NCI-H2227 (cell line): ENCODE measurements at regions not wholly inside any gene's neighbourhood (a gene's known extent, or its start where the extent isn't known, plus 50 kb on each side); places are given as distances from the start of the nearest gene placed in this dataset.
"Not testable (repeated sequence)": the region's sequence is repeated elsewhere in the genome, so short reads cannot be mapped to it uniquely, and the experiment has no call there.

Source experiments
- DNase-seq: peaks from one replicate; lab custom pipeline; 2025; ENCODE audit not compliant: unreplicated experiment; lab: John Stamatoyannopoulos, UW

DNA sequence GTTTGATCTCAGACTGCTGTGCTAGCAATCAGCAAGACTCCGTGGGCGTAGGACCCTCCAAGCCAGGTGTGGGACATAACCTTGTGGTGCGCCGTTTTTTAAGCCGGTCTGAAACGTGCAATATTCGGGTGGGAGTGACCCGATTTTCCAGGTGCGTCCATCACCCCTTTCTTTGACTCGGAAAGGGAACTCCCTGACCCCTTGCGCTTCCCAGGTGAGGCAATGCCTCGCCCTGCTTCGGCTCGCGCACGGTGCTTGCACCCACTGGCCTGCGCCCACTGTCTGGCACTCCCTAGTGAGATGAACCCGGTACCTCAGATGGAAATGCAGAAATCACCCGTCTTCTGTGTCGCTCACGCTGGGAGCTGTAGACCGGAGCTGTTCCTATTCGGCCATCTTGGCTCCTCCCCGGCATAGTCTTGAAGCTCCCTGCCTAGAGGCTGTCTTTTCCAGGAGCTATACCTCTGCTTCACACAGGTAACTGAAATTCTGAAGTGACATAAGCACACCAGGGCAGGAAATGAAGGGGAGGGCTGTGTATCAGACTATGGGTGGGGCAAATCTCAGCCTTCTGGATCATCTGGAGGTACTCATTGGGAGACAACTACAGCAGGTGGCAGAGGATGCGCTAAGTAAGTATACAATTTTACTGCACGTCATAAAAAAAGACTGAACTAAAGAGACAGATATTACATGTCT lies 252.1 kb upstream of the POT1 start:
- not testable (repeated sequence) for DNase-seq

DNA sequence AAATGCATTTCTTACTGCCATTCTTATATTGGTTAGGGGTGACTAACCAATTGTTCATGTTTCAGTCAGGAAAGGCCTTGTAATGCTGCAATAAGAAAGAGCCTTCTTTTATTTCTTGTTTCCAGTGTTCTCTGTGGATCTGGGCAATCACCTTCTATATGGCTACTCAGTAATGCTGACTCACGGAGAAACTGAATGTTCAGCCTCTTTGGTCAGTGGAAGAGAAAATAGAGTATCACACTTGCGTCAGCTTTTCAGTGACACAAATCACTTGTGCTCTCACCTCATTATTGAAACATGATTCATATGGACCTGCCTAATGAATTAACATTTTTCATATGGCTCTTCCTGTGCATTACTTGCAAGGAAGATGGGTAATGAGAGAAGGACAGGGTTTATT lies 243.9 kb upstream of the POT1 start:
- DNase-seq = no peak

DNA sequence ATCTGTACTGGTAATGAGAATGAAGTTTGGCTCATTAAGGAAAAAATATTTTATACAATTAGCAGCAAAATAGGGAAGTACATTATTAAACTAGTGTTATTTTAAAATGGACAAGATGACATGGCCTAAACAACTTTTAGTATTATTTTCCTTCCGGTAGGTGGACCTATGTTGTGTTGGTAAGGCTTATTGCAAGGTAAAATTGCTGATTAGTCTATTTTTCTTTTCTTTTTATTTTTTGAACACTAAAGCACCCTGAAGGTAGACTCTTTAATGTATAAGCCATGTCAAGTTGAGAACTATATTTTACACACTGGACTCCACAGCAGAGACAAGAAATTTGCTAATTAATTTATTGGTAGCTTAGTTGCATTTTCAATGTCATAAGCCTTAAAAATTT lies 239.5 kb upstream of the POT1 start:
- no peak for DNase-seq

DNA sequence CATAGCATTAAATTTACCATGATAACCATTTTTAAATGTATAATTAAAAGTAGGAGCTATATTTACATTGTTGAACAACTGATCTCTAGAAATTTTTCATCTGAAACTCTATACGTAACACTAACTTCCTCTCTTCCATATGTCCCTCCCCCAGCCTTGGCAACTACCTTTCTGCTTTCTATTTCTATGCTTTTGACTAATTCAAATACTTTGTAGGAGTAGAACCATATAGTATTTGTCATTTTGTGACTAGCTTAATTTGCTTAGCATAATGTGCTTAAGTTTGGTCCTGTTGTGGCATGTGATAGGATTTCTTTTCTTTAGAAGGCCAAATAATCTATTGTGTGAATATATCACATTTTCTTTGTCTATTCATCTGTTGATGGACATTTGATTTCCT lies 225.3 kb upstream of the POT1 start:
- no peak for DNase-seq

DNA sequence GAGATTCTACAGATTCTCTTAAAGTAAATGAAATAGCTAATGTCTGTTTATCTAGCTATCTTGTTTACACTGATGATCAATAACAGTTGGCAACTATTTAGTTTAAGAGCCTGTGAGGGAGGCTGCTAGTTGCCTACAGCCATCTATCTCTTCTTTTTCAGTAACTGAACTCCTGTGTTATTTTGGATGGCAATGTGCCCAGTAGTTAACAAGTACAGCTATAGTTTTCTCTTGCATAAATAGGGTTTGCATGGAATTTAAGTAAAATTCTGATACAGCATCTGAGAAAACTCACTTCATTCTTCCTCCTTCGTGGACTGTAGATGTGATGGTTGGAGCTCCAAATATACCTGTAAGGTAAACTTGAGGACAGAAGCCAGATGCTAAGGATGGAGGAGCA lies 219.5 kb upstream of the POT1 start:
- DNase-seq = no peak

DNA sequence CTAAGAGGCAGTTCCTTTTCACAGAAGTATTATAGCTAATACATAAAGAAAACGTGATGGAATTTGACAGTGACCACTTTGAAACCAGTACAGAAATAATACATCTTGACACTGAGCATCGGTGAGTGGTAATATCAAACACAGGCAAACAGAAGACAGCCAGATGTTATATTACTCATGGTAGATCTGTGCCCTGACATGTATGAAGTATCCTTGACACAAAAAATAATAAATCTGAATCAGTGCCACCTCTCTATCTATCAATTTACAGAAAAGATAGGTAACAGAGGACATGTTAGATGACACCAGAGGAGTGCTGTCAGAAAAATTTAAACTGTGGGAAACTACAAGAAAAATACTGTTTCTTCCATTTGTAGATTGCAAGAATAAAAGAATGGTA lies 217.4 kb upstream of the POT1 start:
- no peak for DNase-seq

DNA sequence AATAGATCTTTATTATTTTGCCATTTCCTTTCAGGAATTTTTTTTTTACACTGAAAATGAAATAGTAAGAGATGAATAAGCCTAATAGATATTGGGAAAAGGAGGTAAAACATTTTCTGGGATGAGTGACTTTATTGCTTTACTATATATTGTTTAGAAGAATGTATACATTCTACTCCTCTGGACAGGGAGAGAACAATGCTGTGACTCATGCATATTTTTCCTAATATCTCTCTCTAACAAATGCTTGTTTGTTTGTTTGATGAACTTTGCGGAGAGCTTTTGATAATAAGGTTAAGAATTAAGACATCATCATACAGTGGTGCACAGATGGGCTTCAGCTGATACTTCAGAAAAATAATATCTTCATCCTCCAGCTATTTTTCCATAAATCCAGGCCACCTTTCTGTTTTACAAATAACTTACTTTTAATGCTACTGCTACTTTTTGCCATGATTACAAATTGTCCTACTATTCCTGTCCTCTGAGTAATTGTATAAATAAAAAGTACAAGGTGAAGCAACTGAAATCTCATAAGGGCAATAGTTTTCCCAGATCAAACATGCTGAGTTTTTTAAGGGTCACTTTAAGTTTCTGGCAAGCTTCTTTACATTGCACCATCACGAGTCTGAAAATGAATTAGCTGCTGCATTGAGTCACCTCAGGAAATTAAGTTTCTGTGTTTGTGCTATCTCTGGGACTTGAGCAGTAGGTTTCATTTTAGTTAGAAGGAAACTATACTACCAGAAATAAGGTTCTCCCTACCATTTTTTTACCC lies 207.3 kb upstream of the POT1 start:
- DNase-seq = no peak

DNA sequence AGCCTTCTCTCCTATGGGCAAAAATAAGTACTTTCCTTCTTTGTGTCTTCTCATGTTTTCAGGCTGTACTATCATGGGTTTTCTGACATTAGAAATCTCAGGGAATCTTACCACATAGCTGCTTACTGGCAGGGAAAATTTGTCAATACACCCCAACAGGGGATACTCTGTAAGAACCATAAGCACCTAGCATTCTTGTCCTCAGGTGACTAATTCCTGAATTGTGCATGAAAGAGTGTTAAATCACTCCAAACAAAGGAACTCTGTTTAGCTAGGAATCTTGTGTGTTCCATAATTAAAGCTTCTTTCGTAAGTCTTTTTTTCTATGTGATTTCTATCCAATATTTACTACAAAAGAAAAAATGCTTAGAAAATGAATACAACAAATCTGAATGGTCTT lies 206.7 kb upstream of the POT1 start:
- no peak for DNase-seq

DNA sequence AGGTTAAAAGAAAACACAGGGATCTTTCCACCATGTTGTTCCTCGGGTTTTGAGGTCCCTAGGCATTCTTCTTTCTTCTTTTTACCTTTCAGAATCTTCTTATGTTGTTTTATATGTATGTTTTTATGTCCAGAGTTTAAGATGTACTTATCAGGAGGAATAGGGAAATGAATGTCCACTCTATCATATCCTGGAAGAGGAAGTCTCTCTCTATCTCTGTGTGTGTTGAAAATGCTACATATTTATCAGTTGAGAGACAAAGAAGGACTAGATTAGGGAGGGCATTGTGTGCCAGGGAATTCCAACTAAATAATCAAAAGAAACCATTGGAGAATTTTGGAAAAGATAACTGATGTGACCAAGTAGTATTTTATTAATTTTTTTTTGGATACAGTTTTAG lies 200.5 kb upstream of the POT1 start:
- DNase-seq = no peak

DNA sequence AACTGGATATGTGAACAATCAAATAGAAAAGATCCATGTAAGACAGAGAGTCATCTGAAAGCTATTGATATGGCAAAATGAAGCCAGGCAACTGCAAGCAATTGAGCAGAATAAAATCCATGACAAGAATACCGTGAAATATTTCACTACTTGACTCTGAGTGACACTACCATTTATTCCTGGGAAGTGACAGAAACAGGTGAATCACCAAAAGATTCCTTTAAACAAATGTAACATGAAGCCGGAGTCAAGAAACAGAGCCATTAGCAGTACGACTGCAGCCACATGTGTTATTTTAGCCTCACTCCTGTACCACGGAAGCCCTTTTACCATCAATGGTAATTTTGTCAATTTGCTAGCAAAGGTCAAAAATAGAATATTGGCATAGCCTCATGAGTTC lies 197.7 kb upstream of the POT1 start:
- no peak for DNase-seq

DNA sequence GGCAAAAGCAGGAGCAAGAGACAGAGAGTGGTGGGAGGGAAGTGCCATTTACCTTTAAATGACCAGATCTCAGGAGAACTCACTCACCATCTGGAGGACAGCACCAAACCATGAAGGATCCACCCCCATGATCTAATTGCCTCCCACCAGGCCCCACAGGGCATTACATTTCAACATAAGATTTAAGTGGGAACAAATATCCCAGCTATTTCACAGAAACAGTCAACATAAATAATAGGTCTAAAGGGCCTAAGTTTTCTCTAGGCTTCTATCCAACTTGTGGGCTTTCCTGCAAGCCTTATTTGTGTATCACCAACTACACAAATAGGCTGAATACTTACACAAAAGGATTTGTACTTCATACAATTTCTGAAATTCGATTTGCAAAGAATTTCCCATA lies 196.8 kb upstream of the POT1 start:
- no peak for DNase-seq

DNA sequence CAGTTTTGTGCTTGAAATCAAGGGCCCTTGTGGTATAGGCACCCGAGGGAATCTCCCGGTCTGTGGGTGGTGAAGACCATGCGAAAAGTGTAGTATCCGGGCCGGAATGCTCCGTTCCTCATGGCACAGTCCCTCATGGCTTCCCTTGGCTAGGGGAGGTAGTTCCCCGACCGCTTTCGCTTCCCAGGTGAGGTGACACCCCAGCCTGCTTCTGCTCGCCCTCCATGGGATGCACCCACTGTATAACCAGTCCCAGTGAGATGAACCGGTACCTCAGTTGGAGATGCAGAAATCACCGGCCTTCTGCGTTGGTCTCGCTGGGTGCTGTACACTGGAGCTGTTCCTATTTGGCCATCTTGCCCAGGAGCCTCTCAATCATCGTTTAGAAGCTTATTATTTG lies 195.7 kb upstream of the POT1 start:
- DNase-seq = no peak

DNA sequence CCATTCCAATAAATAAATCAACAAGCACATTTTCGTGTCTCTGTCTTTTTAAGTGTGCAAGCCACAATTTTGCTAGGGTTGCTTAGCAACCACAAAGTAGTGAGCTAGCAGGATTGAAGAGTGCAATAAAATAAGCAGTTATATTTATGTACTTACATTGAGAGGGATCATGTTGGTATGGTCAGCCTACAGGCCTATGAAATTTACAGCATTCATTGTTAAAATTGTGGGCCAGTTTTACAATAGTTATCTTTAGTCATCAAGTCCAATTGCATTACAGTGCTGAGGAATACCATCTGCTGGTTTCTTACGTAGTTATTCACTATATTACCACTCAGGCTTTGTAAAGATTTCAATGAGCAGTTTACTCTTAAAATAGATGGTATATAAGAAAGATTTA lies 192.5 kb upstream of the POT1 start:
- DNase-seq = no peak

DNA sequence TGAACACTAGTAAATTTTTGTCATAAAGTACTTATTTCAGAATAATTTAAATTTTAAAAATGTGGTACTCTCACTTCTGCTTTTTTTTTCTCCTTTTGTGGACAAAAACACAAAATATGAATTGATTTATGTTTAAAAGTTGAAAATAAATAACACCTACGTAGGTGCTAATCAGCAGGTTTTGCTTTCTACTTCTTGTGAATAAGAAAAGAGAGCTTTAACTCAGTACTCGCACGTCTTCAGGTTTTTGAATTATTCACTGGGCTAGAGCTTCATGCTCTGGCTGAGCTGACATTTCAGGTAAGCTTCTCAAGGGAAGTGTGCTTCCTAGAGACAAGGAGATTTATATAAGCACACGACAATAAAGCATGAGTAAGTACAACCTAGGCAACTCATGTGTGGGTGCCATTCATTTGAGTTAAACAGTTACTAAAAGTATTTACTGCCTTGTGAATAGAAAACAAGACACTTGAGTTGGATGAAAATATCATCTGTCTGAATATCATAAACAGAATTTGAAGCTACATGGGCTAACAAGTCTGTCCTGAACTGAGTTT lies 190.0 kb upstream of the POT1 start:
- no peak for DNase-seq

DNA sequence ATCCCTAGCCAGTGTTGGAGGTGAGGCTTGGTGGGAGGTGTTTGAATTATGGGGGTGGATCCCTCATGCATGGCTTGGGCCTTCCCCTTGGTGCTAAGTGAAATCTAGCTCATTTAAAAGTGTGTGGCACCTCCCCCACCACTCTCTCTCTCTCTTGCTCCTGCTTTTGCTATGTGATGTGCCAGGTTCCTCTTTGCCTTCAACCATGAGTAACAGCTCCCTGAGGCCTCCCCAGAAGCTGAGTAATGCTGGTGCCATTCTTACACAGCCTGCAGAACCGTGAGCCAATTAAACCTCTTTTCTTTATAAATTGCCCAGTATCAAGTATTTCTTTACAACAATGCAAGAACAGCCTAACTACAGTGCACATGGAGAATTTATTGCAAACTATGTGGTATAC lies 188.8 kb upstream of the POT1 start:
- DNase-seq = no peak

DNA sequence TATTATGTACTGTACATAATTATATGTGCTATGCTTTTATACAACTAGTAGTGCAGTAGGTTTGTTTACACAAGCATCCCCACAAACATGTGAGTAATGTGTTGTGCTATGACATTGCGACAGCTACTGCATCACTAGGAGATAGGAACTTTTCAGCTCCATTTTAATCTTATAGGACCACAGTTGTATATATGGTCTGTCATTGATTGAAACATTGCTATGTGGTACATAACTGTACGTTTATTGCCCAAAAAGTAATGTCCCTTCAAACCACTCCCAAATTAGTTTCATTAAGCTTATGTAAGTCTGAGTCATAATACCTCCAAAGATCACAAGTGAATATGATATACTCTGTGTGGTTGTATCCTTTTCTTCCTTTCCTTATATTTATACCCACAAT lies 183.2 kb upstream of the POT1 start:
- no peak for DNase-seq

DNA sequence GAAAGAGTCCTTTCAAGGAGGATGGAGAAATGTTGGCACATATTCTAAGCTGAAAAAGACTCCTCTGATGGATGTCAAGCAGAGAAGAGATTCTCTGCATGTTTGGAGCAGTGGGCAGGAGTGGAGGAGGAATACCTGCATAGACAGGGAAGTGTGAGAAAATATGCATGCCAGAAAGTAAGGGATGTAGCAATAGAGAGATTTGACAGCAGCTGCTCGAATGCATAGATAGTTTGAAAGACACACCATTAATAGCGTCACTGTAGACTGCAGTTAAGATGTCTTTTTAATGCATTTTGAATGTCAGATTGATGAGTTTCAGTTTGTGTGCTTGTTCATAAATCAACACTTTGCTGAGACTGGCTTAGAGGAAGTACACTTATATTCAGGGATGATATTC lies 169.9 kb upstream of the POT1 start:
- no peak for DNase-seq

DNA sequence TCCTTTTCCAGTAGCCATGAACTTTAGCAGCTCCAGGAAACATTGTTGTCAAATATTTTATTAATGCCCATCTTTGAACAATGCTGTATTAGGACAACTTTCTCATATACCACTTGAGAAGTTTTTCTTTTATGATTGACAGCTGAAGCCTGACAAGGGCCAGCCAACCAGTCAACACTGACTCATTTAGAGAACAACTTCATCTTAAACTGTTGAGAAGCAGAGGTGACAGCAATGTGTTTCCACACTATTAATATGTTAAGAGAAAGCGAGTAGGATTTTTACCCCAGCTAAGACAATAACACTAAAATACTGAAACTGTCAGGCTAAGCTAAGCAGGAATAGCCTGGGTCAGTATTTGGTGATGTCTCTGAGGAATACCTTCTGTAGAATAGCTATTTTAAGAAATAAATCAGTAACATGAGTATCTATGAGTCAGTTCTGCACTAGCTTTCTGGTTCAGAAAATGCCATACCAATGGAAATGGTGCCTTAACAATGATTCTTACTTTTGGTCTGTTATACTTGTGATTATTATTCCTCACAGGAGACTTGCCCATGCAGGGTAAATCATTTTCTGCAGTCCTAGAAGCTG lies 168.8 kb upstream of the POT1 start:
- no peak for DNase-seq

DNA sequence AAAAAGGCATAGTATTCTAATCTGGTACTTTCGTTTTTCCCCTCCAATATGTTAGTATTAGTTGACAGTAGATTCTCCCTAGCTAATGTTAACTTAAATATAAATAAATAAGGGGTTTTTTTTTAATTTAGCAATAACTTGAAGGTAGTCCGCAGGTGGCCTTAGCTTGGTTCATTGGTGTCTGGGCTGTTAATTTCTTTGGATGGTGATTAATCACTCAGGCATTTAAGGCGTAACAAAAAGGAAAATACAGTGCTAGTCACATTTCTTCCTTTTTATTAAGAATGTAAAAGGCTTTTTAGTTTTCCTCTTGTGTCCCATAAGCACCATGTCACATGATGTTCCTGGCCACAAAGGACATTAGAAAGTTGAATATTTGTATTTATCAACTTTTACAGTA lies 161.0 kb upstream of the POT1 start:
- DNase-seq = no peak

DNA sequence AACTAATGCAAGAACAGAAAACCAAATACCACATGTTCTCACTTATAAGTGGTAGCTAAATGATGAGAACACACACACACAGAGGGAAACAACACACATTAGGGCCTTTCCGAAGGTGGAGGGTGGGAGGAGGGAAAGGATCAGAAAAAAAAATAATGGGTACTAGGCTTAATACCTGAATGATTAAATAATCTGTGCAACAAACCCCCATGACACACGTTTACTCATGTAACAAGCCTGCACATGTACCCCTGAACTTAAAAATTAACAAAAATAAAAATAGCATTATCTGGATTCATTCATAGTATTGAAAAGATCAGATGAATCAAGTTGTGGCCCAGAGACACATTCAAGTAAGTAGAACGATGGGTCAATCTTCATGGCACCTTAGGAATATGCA lies 159.5 kb upstream of the POT1 start:
- DNase-seq = no peak

DNA sequence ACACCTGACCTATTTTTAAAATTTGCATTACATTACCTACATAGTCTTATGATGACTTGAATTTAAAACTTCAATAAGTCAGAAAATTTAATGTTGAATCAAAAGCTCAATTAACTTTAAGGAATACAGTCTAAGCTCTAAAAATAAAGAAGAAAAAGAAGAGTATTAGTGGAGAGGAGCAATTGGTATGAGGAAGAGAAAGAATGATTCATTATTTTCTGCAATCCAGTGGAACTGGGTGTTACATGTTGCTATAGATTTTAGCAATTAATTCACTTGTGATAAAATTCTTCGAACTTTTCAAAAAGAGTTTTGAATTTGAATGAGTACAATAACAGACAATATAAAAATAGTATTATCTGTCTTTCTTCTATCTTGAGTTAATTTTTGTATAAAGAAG lies 158.9 kb upstream of the POT1 start:
- DNase-seq = no peak

DNA sequence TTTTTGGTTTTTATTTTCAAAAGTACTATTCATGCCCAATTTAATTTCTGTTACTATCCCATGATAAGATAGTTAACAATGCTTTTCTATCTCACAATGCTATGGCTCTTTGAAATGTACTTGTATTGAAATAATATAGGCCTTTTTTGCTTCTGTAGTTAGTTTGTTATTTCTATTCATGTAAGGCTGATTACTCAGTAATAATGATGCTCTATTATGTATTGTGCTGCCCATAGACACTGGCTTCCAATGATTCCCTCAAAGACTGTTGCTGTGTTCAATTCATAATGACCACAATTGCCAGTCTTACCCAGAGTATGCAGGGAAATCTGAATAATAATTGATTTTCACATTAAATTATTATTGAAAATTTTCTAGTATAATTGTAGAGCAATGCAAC lies 155.5 kb upstream of the POT1 start:
- no peak for DNase-seq
